NCI-H128 (cell line): ENCODE measurements at regions not wholly inside any gene's neighbourhood (a gene's known extent, or its start where the extent isn't known, plus 50 kb on each side); places are given as distances from the start of the nearest gene placed in this dataset.

ENCODE experiments used
- DNase-seq: peaks from one replicate; lab custom pipeline; 2025; ENCODE audit not compliant: unreplicated experiment; lab: John Stamatoyannopoulos, UW

- DNase-seq = no peak
These were observed 92.5 kb upstream of the NCK2 start for GRCh38 chr2:105652014-105652796.

- no peak for DNase-seq
These were observed 95.2 kb upstream of the NCK2 start for GRCh38 chr2:105649534-105649933.

DNA sequence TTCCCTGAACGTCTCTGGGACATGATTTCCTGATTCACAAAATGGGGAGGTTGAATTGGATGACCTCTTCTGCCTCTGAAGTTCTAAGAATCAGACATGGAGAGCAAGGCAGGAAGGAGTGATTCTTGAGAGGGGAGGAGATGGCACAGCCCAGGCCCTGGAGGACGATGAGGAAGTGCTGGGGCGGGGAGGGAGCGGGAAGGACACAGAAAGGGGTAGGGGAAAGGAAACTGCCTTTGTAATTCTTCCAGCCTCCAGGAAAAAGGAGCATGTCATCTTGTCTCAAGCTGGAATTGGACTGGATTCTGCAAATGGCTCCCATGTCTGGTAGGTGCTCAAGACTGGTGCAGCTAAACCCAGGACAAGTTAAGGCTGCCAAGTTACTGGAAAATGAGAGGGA, 97.0 kb upstream of the NCK2 start:
- no peak for DNase-seq

- no peak for DNase-seq
These were observed 98.0 kb upstream of the NCK2 start for GRCh38 chr2:105646774-105647076.

GRCh38 chr2:105645938-105646773, 98.6 kb upstream of the NCK2 start:
- DNase-seq = no peak

DNA sequence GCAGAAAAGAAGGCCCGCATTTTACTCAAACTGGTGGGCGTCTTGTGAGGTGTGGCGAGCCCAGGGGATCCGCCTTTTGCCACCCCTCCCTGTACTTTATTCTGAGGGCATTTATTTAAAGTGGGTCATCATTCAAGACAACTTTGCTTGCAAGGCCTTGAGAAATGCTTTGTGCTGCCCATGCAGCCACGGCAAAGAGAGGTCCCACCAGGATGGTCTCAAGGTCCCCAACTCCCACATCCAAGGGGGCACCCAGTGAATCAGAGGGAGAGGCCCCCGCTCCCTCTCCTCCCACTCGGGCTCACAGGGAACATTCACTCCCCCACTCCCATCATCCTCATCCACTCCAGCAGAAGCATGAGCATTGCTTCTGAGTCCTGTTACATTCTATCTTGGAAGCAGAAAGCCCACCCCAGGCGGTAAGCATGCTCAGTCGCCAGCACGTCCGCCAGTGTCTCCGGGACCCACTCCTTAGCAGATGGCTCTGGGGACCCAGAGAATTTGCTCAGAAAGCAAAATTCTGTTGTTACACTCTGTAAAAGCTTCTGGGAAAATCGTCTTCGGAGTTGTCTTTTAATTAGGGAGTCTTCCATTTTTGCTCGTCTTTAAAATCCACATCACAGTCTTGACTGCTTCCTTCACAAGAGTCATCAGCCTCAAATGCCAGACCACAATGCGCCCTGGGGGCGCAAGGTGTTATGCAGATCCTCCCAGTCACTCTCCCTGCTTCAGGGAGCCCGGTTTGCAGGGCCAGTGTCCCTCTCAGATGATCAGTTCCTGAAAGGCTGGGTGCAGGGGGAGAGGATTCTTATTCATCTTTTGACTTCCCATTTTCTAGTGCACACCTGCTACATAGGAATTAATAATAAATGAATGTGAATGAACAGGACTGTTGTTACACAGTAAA, 99.4 kb upstream of the NCK2 start:
- DNase-seq = no peak

GRCh38 chr2:105644174-105644980, 100.3 kb upstream of the NCK2 start:
- DNase-seq = no peak

DNA sequence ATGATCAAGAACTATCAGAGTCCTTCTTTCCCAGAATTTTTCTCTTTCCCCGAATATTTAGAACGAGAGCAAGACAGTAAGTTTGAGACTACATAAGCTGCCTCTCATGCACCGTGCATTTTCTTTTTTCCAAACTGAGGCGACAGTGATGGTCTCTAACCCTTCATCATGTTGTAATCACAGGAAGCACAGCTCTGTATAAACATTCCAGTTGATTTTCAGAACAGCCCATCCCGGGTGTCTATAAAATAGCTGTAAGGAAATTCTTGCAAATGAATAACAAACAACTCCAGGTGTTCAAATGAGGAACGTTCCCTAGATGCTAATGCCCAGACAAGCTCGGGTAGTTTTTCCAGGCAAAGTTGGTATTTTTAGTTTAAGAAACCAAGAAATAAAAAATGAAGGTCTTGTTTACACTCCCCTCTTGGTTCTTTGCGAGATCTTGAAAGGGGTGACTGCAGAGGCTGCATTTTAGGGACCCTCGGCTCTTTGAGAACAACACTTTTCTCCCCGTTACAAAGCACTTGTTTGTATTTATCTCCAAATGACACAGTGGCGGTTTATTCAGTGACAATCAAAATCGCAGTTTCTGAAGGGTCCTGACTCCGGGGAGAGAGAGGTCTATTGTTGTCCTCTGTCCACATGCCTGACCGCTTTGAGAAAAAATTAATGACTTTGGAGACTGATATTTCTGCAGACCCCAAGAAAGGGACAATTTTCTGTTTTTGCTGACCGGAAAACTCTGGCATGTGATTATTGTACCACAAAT, 101.1 kb upstream of the NCK2 start:
- no peak for DNase-seq

- DNase-seq = no peak
These were observed 103.3 kb upstream of the NCK2 start for GRCh38 chr2:105641389-105641811.

DNA sequence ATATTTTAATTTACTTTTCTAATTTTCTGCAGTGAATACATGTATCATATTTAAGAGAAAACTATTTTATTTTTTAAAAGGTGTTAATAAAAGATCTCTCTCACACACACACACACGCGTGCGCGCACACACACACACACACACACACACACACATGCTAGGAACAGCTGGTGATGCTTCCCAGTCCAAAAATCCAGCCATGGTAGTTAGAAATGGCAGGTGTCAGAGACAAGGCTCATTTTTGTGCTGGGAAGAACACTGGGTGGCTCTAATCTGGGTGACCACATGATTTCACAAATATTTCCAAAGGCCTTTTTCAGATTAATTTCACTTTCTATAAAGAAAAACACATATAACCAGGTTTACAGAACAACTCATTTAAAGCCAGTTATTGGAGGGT, 104.5 kb upstream of the NCK2 start:
- no peak for DNase-seq

GRCh38 chr2:105636109-105636740, 108.5 kb upstream of the NCK2 start:
- DNase-seq = no peak

GRCh38 chr2:105635564-105635963, 109.1 kb upstream of the NCK2 start:
- DNase-seq = no peak

- DNase-seq = no peak
These were observed 110.5 kb upstream of the NCK2 start for GRCh38 chr2:105634198-105634597.

DNA sequence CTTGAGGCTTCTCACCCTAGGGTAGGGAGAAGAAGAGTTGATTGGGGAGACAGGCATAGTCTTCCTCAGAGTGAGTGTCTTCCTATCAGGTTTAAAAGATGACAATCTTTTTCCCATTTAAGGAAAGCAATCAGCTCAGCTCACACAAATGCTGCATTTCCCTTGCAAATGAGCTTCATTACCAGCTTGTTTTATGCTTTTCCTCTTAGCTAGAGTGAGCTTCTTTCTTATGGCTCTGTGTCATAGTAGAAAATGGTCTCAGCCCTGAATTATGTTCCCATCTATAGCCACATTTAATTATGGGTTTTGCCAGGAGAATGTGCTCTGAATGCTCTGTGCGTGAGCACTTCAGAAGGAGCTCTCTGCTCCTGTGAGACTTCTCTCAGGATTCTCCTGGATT, 112.8 kb upstream of the NCK2 start:
- no peak for DNase-seq

DNA sequence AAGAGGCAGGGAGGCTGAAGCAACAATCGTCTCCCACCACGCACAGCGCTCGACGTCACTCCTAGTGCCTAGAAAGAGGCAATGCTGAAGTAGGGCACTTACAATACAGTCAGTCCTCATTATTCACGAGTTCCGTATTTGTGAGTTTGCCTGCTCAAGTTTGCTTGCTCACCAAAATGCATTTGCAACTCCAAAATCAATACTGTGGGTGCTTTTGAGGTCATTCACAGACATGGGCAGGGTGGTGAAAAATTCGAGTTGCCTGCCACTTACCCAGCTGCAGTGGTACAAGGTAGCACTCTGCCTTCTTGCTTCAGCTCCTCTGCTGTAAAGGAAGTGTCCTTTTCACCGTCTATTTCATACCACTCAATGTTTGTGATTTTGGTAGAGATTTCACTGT, 113.7 kb upstream of the NCK2 start:
- no peak for DNase-seq

DNA sequence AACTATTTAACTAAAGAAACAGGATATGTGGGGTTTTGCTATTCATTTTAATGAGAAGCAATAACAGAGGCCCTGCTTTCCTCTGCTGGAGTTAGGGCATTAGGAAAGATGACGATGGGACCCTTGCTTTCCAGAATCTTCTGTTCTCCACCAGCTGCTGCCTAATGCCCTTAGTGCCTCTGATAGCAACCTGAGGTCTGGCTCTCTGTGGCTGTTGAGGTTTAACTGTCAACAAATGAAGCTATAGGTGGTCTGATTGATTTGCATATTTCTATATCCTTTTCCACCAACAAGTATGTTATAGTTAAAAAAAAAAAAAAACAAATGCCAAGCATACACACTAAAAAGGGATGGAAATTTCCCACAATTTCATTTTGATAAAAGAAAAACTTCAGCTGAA, 115.1 kb upstream of the NCK2 start:
- no peak for DNase-seq

- no peak for DNase-seq
These were observed 117.2 kb upstream of the NCK2 start for GRCh38 chr2:105627534-105627933.

DNA sequence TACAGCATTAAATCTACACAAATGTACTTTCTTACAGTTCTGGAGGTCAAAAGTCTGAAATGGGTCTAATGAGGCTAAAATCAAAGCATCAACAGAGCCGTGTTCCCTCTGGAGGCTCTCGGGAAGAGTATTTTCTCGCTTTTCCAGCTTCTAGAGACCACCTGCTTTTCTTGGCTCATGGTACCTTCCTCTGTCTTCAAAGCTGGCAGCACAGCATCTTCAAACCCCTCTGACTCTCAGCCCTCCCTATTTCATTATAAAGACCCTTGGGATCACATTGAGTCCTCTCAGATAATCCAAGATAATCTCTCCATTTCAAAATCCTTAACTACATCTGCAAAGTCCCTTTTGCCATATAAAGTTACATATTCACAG, 117.8 kb upstream of the NCK2 start:
- DNase-seq = no peak

- DNase-seq = no peak
These were observed 118.3 kb upstream of the NCK2 start for GRCh38 chr2:105626212-105626965.
